IMR-90 (cell line): ENCODE measurements at regions not wholly inside any gene's neighbourhood (a gene's known extent, or its start where the extent isn't known, plus 50 kb on each side); places are given as distances from the start of the nearest gene placed in this dataset.

Source experiments
- ATAC-seq: fragments of 200-7000 bp; cut with Tn5 transposase; 2 replicates; pipeline ENCODE4 v1.9.1; 2020; ENCODE audit warnings: low read depth, mild to moderate bottlenecking, moderate library complexity
- BruUV-seq: library from RNA; stranded (reverse); fragments of 400-500 nt; replicated peaks from 2 replicates; lab custom pipeline; 2021; lab: Mats Ljungman, UMichigan
- CTCF ChIA-PET: fragments of 300-600 bp; formaldehyde crosslinking; extraction: SDS; loops from one replicate; lab custom pipeline; 2021; ENCODE audit warnings: antibody characterized with exemption; lab: Yijun Ruan, JAX
- POLR2A ChIA-PET: fragments of 300-600 bp; sonication (Branson Sonifier 250); formaldehyde crosslinking; loops from one replicate; lab custom pipeline; 2022; ENCODE audit warnings: antibody characterized with exemption; ENCODE audit not compliant: unreplicated experiment; lab: Charles Lee
- DNase-seq: peaks from one replicate; pipeline ENCODE4 v3.0.0; 2013
- H2AFZ ChIP-seq: replicated peaks from 2 replicates; pipeline ENCODE3; 2013; ENCODE audit warnings: low read length, mild to moderate bottlenecking; ENCODE audit not compliant: poor library complexity
- H2AK5ac ChIP-seq: 2 replicates; pipeline ENCODE4 v1.6.1; 2013; ENCODE audit warnings: low read depth, low read length, inconsistent platforms
- H2AK9ac ChIP-seq: replicated peaks from 2 replicates; pipeline ENCODE3; 2013; ENCODE audit warnings: mild to moderate bottlenecking, low read depth, low read length, moderate library complexity; ENCODE audit not compliant: poor library complexity
- H2BK120ac ChIP-seq: 2 replicates; pipeline ENCODE4 v1.6.1; 2013; ENCODE audit warnings: low read depth, low read length, inconsistent platforms
- H2BK15ac ChIP-seq: 3 replicates; pipeline ENCODE4 v1.6.1; 2013; ENCODE audit warnings: low read depth, low read length, inconsistent platforms
- H2BK20ac ChIP-seq: 2 replicates; pipeline ENCODE4 v1.6.1; 2013; ENCODE audit warnings: low read depth, mild to moderate bottlenecking, inconsistent platforms, low read length, moderate library complexity
- H2BK5ac ChIP-seq: 2 replicates; pipeline ENCODE4 v1.6.1; 2013; ENCODE audit warnings: mild to moderate bottlenecking, low read depth, low read length, inconsistent platforms; ENCODE audit not compliant: poor library complexity, severe bottlenecking
- H3K14ac ChIP-seq: replicated peaks from 2 replicates; pipeline ENCODE4 v1.6.1; 2013; ENCODE audit warnings: low read depth, low read length, inconsistent platforms
- H3K18ac ChIP-seq: 2 replicates; pipeline ENCODE4 v1.6.1; 2013; ENCODE audit warnings: low read depth, low read length, control low read depth
- H3K23ac ChIP-seq: 2 replicates; pipeline ENCODE4 v1.6.1; 2013; ENCODE audit warnings: low read depth, low read length, inconsistent platforms
- H3K27ac ChIP-seq: 2 replicates; pipeline ENCODE4 v1.5.1; 2013; ENCODE audit warnings: mild to moderate bottlenecking, control low read depth, low read length; ENCODE audit not compliant: insufficient read depth
- H3K27me3 ChIP-seq: 2 replicates; pipeline ENCODE4 v1.6.1; 2013; ENCODE audit warnings: low read length; ENCODE audit not compliant: control insufficient read depth, insufficient read depth
- H3K36me3 ChIP-seq: 2 replicates; pipeline ENCODE4 v1.6.1; 2013; ENCODE audit warnings: low read length, mixed read lengths; ENCODE audit not compliant: control insufficient read depth, insufficient read depth
- H3K4ac ChIP-seq: 2 replicates; pipeline ENCODE4 v1.6.1; 2013; ENCODE audit warnings: low read depth, low read length, inconsistent platforms
- H3K4me1 ChIP-seq: 2 replicates; pipeline ENCODE4 v1.6.1; 2013; ENCODE audit warnings: low read length, mixed read lengths; ENCODE audit not compliant: control insufficient read depth, insufficient read depth
- H3K4me2 ChIP-seq: 2 replicates; pipeline ENCODE4 v1.6.1; 2013; ENCODE audit warnings: low read depth, mild to moderate bottlenecking, control low read depth, low read length, moderate library complexity
- H3K4me3 ChIP-seq: 2 replicates; pipeline ENCODE4 v1.5.1; 2013; ENCODE audit warnings: low read depth, mild to moderate bottlenecking, control low read depth, low read length, moderate library complexity; ENCODE audit not compliant: insufficient read depth
- H3K56ac ChIP-seq: 2 replicates; pipeline ENCODE4 v1.6.1; 2013; ENCODE audit warnings: low read length, inconsistent platforms; ENCODE audit not compliant: insufficient read depth; ENCODE audit errors: extremely low read depth
- H3K79me1 ChIP-seq, 2 experiments: 2 replicates each; pipeline ENCODE4 v1.6.1; 2013; ENCODE audit warnings: low read length in 2 of 2, inconsistent platforms in 1 of 2, low read depth in 1 of 2
- H3K9ac ChIP-seq: 2 replicates; pipeline ENCODE4 v1.6.1; 2013; ENCODE audit warnings: low read depth, low read length, control low read depth
- H3K9me1 ChIP-seq: 2 replicates; pipeline ENCODE4 v1.6.1; 2013; ENCODE audit warnings: low read length, inconsistent platforms; ENCODE audit not compliant: insufficient read depth
- H3K9me3 ChIP-seq: 2 replicates; pipeline ENCODE4 v1.6.1; 2013; ENCODE audit warnings: low read length; ENCODE audit not compliant: control insufficient read depth, insufficient read depth
- H4K20me1 ChIP-seq: 2 replicates; pipeline ENCODE4 v1.6.1; 2013; ENCODE audit warnings: low read length, inconsistent platforms; ENCODE audit not compliant: insufficient read depth
- H4K5ac ChIP-seq: 2 replicates; pipeline ENCODE4 v1.6.1; 2013; ENCODE audit warnings: mild to moderate bottlenecking, low read depth, low read length, control low read depth
- H4K8ac ChIP-seq, 2 experiments: 2 replicates each; pipeline ENCODE4 v1.6.1; 2013; ENCODE audit warnings: low read depth in 2 of 2, low read length in 2 of 2, control low read depth in 1 of 2, inconsistent platforms in 1 of 2
- H4K91ac ChIP-seq: 2 replicates; pipeline ENCODE4 v1.6.1; 2013; ENCODE audit warnings: low read depth, low read length, inconsistent platforms; ENCODE audit not compliant: insufficient read depth
- BHLHE40 ChIP-seq: fragments of 150-350 bp; IDR thresholded peaks from 2 replicates; pipeline ENCODE4 v1.6.1; 2016; ENCODE audit warnings: mild to moderate bottlenecking, low read depth, low read length
- CEBPB ChIP-seq: IDR thresholded peaks from 2 replicates; pipeline ENCODE4 v1.6.1; 2012; ENCODE audit warnings: low read depth, low read length, improper control_type of control experiment
- CHD1 ChIP-seq: IDR thresholded peaks from 2 replicates; pipeline ENCODE4 v1.6.1; 2012; ENCODE audit warnings: low read depth, low read length, improper control_type of control experiment
- ELK1 ChIP-seq: fragments of 150-350 bp; IDR thresholded peaks from 2 replicates; pipeline ENCODE4 v1.6.1; 2016; ENCODE audit warnings: low read depth, mild to moderate bottlenecking, low read length, moderate library complexity, borderline replicate concordance
- FOS ChIP-seq: fragments of 150-350 bp; IDR thresholded peaks from 2 replicates; pipeline ENCODE4 v1.6.1; 2016; ENCODE audit warnings: low read depth, low read length
- MAFK ChIP-seq: IDR thresholded peaks from 2 replicates; pipeline ENCODE4 v1.6.1; 2012; ENCODE audit warnings: low read depth, low read length, improper control_type of control experiment
- MAZ ChIP-seq: IDR thresholded peaks from 2 replicates; pipeline ENCODE4 v1.6.1; 2012; ENCODE audit warnings: low read depth, mild to moderate bottlenecking, low read length, improper control_type of control experiment, moderate library complexity, borderline replicate concordance
- MXI1 ChIP-seq: IDR thresholded peaks from 2 replicates; pipeline ENCODE4 v1.6.1; 2012; ENCODE audit warnings: low read depth, mild to moderate bottlenecking, low read length, moderate library complexity, borderline replicate concordance
- NFE2L2 ChIP-seq: fragments of 150-350 bp; IDR thresholded peaks from 2 replicates; pipeline ENCODE4 v1.6.1; 2016; ENCODE audit warnings: low read depth, mild to moderate bottlenecking, low read length
- POLR2A ChIP-seq: IDR thresholded peaks from 2 replicates; pipeline ENCODE4 v1.6.1; 2012; ENCODE audit warnings: mild to moderate bottlenecking, low read depth, low read length
- RAD21 ChIP-seq: IDR thresholded peaks from 2 replicates; pipeline ENCODE4 v1.6.1; 2012; ENCODE audit warnings: low read length, improper control_type of control experiment
- RCOR1 ChIP-seq: IDR thresholded peaks from 2 replicates; pipeline ENCODE4 v1.6.1; 2012; ENCODE audit warnings: mild to moderate bottlenecking, low read length, improper control_type of control experiment; ENCODE audit not compliant: insufficient replicate concordance
- RFX5 ChIP-seq: IDR thresholded peaks from 2 replicates; pipeline ENCODE4 v1.8.0; 2012; ENCODE audit warnings: low read depth, mild to moderate bottlenecking, low read length, moderate library complexity
- SMC3 ChIP-seq: fragments of 150-350 bp; IDR thresholded peaks from 2 replicates; pipeline ENCODE4 v1.6.1; 2016; ENCODE audit warnings: low read depth, mild to moderate bottlenecking, antibody characterized with exemption, low read length, moderate library complexity
- WGBS, 2 experiments: methylation state at CpG; one replicate each; pipeline versions ENCODE4 v1.1.5 to v1.1.7; 2013; ENCODE audit warnings: missing lambda C conversion rate in 2 of 2; ENCODE audit not compliant: insufficient read length in 1 of 2; ENCODE audit errors: extremely low coverage in 2 of 2; 5-methylcytosine and 5-hydroxymethylcytosine counted together
- dilution Hi-C: fragments of 300-500 bp; cut with HindIII; formaldehyde crosslinking; loops from one replicate; pipeline ENCODE4 v1.14.3; 2018; ENCODE audit warnings: low sequenced_read_pairs; ENCODE audit not compliant: unreplicated experiment
- in situ Hi-C: fragments of 300-500 bp; cut with MboI; formaldehyde crosslinking; loops from 3 replicates; pipeline ENCODE4 v1.14.3; 2019; ENCODE audit warnings: low sequenced_read_pairs, inconsistent platforms, mixed read lengths
- intact Hi-C: fragments of 100-400 bp; cut with micrococcal nuclease; formaldehyde crosslinking; loops from 2 replicates; pipeline ENCODE4 v1.10.0; 2022
- TF ChIP-seq, protein P1 (sequence below): conservative IDR thresholded peaks from 2 replicates; pipeline ENCODE4 v1.5.1; 2012; ENCODE audit warnings: mild to moderate bottlenecking, low read depth, low read length, improper control_type of control experiment
- TF ChIP-seq, protein P2 (sequence below): fragments of 150-350 bp; IDR thresholded peaks from 2 replicates; pipeline ENCODE4 v1.6.1; 2017; ENCODE audit warnings: mild to moderate bottlenecking, antibody characterized with exemption, low read length, low read depth

GRCh38 chr2:106334802-106335201 is 133.4 kb downstream of the RGPD3 start:
- ATAC-seq (no peak), DNase-seq (no peak)
- H3K4me2 ChIP-seq = no peak overlapping the region
- intact Hi-C loops = no loop called here
- no peak overlapping the region for H3K23ac ChIP-seq
- ChIA-PET CTCF (interaction anchor here (0.6 kb wide), 1 partner anchor 10 kb away, joined by 3 read pairs; no protein-coding TSS in a partner anchor), POLR2A (no interaction called here)
- H3K9me1 ChIP-seq = no peaks in the 10 kb centered on the region
- H3K27ac ChIP-seq = no peak overlapping the region
- no peak overlapping the region for H2AFZ ChIP-seq
- H3K4ac ChIP-seq = no peak overlapping the region
- no peak overlapping the region for H3K9ac ChIP-seq
- H3K9me3 ChIP-seq = 0 out of 2 replicates have a peak, but pooled peaks cover 1% of the 10 kb centered on the region
- H4K91ac ChIP-seq = no peak overlapping the region
- WGBS, 2 experiments = 0% methylated on average over 1 of the region's 4 CpGs; no CpG with 5 or more reads in 1 of the 2 experiments
- no peaks in the 10 kb centered on the region for H4K20me1 ChIP-seq
- H3K18ac ChIP-seq = no peak overlapping the region
- H2BK20ac ChIP-seq = no peak overlapping the region
- no peak overlapping the region for H2AK9ac ChIP-seq
- no peaks in the 10 kb centered on the region for H3K79me1 ChIP-seq
- H2AK5ac ChIP-seq = no peak overlapping the region
- H3K4me3 ChIP-seq = no peak overlapping the region
- no peak overlapping the region for H2BK120ac ChIP-seq
- H3K14ac ChIP-seq = no peak overlapping the region
- dilution Hi-C loops = no loop called here
- no peak overlapping the region for H4K8ac ChIP-seq
- no peaks in the 10 kb centered on the region for H3K36me3 ChIP-seq
- no peak overlapping the region for H2BK5ac ChIP-seq
- no peak overlapping the region for H4K5ac ChIP-seq
- H3K56ac ChIP-seq = no peak overlapping the region
- no TSS peak for BruUV-seq
- no peak overlapping the region for H2BK15ac ChIP-seq
- H3K4me1 ChIP-seq = no peaks in the 10 kb centered on the region
- in situ Hi-C loops = no loop called here
- TF ChIP-seq, protein P1, sequence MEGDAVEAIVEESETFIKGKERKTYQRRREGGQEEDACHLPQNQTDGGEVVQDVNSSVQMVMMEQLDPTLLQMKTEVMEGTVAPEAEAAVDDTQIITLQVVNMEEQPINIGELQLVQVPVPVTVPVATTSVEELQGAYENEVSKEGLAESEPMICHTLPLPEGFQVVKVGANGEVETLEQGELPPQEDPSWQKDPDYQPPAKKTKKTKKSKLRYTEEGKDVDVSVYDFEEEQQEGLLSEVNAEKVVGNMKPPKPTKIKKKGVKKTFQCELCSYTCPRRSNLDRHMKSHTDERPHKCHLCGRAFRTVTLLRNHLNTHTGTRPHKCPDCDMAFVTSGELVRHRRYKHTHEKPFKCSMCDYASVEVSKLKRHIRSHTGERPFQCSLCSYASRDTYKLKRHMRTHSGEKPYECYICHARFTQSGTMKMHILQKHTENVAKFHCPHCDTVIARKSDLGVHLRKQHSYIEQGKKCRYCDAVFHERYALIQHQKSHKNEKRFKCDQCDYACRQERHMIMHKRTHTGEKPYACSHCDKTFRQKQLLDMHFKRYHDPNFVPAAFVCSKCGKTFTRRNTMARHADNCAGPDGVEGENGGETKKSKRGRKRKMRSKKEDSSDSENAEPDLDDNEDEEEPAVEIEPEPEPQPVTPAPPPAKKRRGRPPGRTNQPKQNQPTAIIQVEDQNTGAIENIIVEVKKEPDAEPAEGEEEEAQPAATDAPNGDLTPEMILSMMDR = no peak
- no peak for TF ChIP-seq RCOR1
- no peak for TF ChIP-seq MXI1
- no peak for TF ChIP-seq CEBPB
- TF ChIP-seq POLR2A = no peak
- no peak for TF ChIP-seq BHLHE40
- TF ChIP-seq MAZ = no peak
- TF ChIP-seq CHD1 = no peak
- TF ChIP-seq ELK1 = no peak
- TF ChIP-seq RFX5 = no peak
- no peak for TF ChIP-seq FOS
- TF ChIP-seq RAD21 = no peak
- no peak for TF ChIP-seq SMC3
- no peak for TF ChIP-seq NFE2L2
- TF ChIP-seq, protein P2, sequence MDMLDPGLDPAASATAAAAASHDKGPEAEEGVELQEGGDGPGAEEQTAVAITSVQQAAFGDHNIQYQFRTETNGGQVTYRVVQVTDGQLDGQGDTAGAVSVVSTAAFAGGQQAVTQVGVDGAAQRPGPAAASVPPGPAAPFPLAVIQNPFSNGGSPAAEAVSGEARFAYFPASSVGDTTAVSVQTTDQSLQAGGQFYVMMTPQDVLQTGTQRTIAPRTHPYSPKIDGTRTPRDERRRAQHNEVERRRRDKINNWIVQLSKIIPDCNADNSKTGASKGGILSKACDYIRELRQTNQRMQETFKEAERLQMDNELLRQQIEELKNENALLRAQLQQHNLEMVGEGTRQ = no peak
- TF ChIP-seq MAFK = no peak
- H3K27me3 ChIP-seq = no peaks in the 10 kb centered on the region
